ENCODE measurements at regions not wholly inside any gene's neighbourhood (a gene's known extent, or its start where the extent isn't known, plus 50 kb on each side); places are given as distances from the start of the nearest gene placed in this dataset.

DNA sequence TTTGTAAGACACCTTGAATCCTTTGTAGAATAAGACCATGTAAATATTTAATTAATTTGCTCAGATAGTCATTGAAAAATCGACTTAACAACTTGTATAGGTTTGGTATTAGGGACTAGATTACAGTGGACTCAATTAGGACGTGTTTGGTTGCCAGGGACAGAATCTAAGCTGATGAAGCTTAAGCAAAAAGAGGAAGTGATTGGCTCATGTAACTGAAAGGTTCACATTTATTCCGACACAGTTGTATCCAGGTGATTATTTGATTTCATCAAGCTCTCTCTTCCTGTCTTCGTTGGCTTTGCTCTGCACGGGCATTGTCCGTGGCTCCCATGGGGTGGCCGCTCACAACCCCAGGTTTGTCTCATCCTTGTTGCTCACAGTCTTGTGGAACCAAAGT is 146.4 kb downstream of the C11orf91 start:
- DNase-seq (ENCODE audit: low read depth in 2 of 2): no peak
- TF ChIP-seq, protein P1, sequence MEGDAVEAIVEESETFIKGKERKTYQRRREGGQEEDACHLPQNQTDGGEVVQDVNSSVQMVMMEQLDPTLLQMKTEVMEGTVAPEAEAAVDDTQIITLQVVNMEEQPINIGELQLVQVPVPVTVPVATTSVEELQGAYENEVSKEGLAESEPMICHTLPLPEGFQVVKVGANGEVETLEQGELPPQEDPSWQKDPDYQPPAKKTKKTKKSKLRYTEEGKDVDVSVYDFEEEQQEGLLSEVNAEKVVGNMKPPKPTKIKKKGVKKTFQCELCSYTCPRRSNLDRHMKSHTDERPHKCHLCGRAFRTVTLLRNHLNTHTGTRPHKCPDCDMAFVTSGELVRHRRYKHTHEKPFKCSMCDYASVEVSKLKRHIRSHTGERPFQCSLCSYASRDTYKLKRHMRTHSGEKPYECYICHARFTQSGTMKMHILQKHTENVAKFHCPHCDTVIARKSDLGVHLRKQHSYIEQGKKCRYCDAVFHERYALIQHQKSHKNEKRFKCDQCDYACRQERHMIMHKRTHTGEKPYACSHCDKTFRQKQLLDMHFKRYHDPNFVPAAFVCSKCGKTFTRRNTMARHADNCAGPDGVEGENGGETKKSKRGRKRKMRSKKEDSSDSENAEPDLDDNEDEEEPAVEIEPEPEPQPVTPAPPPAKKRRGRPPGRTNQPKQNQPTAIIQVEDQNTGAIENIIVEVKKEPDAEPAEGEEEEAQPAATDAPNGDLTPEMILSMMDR (IDR thresholded peaks at IDR 0.05; ENCODE audit: low read depth, low read length): no peak
- H3K4me3 ChIP-seq (replicated peaks in 1 of 2; ENCODE audit: low read depth in 2 of 2, low read length in 2 of 2): no peak overlapping the region

DNA sequence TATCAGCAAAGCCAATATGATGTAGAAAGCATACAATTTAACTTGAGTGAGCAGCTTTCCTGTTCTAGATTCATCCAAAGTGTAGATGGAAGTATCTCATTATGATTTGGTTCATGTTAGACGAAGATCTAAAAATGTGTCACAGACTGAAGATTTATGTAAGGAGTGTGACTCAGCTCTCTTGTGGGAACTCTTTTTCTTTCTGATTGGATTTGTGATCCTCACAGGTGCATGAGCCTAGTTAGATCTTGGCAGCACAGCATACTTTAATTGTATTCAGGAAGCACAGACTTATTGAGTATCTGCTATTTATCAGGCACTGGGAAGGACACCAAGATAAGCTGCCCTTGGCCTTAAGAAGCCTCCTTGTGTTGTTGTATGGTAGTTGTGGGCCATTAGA is 147.1 kb downstream of the C11orf91 start:
- no peak overlapping the region for H3K4me3 ChIP-seq (replicated peaks in 1 of 2; ENCODE audit: low read depth in 2 of 2, low read length in 2 of 2)
- DNase-seq (ENCODE audit: low read depth in 2 of 2): peak in 1 of 2 donors; percentile 35
- TF ChIP-seq, protein P1 (IDR thresholded peaks at IDR 0.05; ENCODE audit: low read depth, low read length): no peak

- no peak overlapping the region for H3K4me3 ChIP-seq (replicated peaks in 1 of 2; ENCODE audit: low read depth in 2 of 2, low read length in 2 of 2)
- TF ChIP-seq, protein P1 (IDR thresholded peaks at IDR 0.05; ENCODE audit: low read depth, low read length): no peak
- DNase-seq (ENCODE audit: low read depth in 2 of 2): peak in 1 of 2 donors; percentile 57
Measured at GRCh38 chr11:33552756-33553155, 147.9 kb downstream of the C11orf91 start.

DNA sequence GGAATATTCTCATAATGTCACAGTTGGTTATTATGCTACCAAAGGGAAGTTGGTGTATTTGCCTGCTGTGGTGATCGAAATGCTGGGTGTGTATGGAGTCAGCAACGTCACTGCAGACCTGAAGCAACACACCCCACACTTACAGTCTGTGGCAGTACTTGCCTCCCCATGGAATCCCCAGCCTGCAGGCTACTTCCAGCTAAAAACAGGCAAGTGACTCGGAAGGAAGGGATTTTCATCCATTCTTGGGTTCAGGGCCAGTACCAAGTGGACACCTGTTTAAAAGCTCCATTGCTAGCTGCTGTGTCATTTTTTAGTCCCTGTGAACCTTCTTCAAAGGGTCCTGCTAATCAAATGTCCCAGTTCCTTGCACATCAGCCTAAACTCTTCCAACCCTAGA is 149.6 kb downstream of the C11orf91 start:
- TF ChIP-seq, protein P1 (IDR thresholded peaks at IDR 0.05; ENCODE audit: low read depth, low read length): no peak
- H3K4me3 ChIP-seq (replicated peaks in 1 of 2; ENCODE audit: low read depth in 2 of 2, low read length in 2 of 2): no peak overlapping the region
- DNase-seq (ENCODE audit: low read depth in 2 of 2): no peak

GRCh38 chr11:33549483-33549882 is 151.1 kb downstream of the C11orf91 start:
- TF ChIP-seq, protein P1 (IDR thresholded peaks at IDR 0.05; ENCODE audit: low read depth, low read length): no peak
- no peak overlapping the region for H3K4me3 ChIP-seq (replicated peaks in 1 of 2; ENCODE audit: low read depth in 2 of 2, low read length in 2 of 2)

DNA sequence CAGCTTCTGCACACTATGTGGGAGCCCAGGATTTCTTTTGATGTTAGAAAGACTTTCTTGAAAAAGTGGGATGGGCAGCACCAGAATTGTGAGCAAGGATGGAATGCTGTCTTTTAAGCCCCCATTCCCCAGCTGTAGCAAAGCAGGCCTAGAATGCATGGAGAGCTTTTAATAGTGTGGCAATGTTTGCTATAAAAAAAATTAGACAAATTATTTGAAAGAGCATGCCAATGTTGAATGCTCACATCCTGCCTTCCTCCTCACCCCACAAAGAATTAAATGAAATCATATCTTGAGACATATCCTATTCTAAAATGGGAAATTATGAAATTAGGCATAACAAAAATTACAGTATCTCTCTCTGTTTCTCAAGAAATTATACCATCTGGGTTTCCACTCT is 154.7 kb downstream of the C11orf91 start:
- TF ChIP-seq, protein P1 (IDR thresholded peaks at IDR 0.05; ENCODE audit: low read depth, low read length): no peak
- DNase-seq (ENCODE audit: low read depth in 2 of 2): peak; percentile 43 to 81

More at GRCh38 chr11:33549483-33549882, 151.1 kb downstream of the C11orf91 start:
- DNase-seq (ENCODE audit: low read depth in 2 of 2): no peak

More for the DNA sequence above, 154.7 kb downstream of the C11orf91 start:
- H3K4me3 ChIP-seq (replicated peaks in 1 of 2; ENCODE audit: low read depth in 2 of 2, low read length in 2 of 2): no peak overlapping the region
